ENCODE measurements at regions not wholly inside any gene's neighbourhood (a gene's known extent, or its start where the extent isn't known, plus 50 kb on each side); places are given as distances from the start of the nearest gene placed in this dataset.

DNA sequence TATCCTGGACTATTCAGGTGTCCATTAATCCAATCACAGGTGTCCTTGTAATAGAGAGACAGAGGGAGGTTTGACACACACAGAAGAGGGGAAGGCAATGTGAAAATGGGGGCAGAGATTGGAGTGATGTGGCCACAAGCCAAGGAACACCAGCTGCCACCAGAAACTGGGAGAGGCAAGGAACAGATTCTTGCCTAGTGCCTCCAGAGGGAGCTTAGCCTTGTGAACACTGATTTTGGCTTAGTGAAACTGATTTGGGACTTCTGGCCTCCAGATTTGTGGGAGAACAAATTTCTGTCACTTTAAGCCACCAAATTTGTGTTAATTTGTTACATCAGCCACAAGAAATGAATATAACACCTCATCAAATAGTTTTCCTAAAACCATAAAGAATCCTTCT lies 416.2 kb downstream of the ENC1 start:
- H3K4me3 Mint-ChIP-seq = no peak overlapping the region
- H3K9me3 Mint-ChIP-seq = no peaks in the 10 kb centered on the region
- ATAC-seq (replicated peaks; ENCODE audit: extremely low read depth, poor library complexity, severe bottlenecking) (no peak), DNase-seq (ENCODE audit: low spot score in 2 of 2) (no peak)
- H3K27me3 Mint-ChIP-seq = peaks cover 38% of the 10 kb centered on the region
- H3K36me3 Mint-ChIP-seq (ENCODE audit: insufficient read depth) = no peaks in the 10 kb centered on the region
- H3K27ac Mint-ChIP-seq (ENCODE audit: low read depth) = no peak overlapping the region
- no peaks in the 10 kb centered on the region for H3K4me1 Mint-ChIP-seq

DNA sequence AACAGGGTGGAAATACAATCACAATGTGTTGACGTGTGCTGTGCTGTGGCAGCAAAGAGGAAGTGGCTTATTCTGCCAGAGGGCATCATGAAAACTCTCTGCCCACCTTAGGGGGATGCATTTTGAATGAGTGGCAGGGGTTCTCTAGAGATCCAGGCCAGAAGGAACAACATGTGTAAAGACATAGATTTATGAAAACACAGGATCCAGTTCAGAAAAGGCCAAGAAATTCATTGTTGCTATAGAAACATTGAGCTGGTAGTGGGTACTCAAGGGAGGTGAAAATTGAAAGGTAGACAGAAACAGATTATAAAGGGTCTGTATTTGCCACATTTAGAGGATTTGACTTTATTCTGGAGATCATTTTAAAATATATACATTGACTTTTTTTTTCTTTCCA lies 417.7 kb downstream of the ENC1 start:
- DNase-seq (ENCODE audit: low spot score in 2 of 2) (no peak), ATAC-seq (replicated peaks; ENCODE audit: extremely low read depth, poor library complexity, severe bottlenecking) (no peak)
- no peaks in the 10 kb centered on the region for H3K9me3 Mint-ChIP-seq
- no peak overlapping the region for H3K27ac Mint-ChIP-seq (ENCODE audit: low read depth)
- no peaks in the 10 kb centered on the region for H3K36me3 Mint-ChIP-seq (ENCODE audit: insufficient read depth)
- H3K4me3 Mint-ChIP-seq = no peak overlapping the region
- no peaks in the 10 kb centered on the region for H3K4me1 Mint-ChIP-seq
- H3K27me3 Mint-ChIP-seq = peaks cover 37% of the 10 kb centered on the region

DNA sequence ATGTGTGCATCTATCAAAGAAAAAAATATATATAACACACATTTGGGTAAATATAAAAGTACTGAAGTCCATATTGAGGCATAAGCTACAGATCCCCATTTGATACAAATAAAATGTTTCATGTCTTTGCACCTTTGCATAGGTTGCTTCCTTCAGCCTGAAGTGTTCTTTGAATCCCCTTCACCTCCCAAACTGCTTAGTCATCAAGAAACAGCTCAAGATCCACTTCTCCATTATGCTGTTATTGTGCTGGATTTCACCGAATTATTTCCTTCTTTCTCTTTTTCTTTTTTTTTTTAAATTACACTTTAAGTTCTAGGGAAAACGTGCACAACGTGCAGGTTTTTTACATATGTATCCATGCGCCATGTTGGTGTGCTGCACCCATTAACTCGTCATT lies 419.1 kb downstream of the ENC1 start:
- Mint-ChIP-seq H3K4me1 (no peaks in the 10 kb centered on the region), H3K27me3 (peaks cover 38% of the 10 kb centered on the region), H3K27ac (ENCODE audit: low read depth) (no peak overlapping the region), H3K4me3 (no peak overlapping the region), H3K9me3 (no peaks in the 10 kb centered on the region), H3K36me3 (ENCODE audit: insufficient read depth) (no peaks in the 10 kb centered on the region)
- no peak for DNase-seq (ENCODE audit: low spot score in 2 of 2)
- no peak for ATAC-seq (replicated peaks; ENCODE audit: extremely low read depth, poor library complexity, severe bottlenecking)

DNA sequence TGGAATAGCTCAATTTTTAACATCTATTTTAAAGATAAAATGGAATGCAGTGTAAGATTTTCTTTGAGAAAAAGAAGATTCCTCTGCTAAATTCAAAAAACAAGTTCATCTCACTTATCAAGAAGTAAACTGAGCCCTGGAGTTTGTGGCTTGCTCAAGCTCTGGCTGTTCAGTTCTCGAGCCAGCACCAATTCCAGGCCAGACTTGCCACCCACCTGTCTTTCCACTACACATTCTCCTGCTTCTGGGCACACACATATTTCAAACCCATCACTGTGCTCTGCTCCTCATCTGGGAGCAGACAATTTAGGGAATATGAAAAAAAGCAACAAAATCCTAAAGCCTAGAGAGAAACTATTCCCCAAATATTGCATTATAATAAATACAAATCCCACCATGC lies 424.5 kb downstream of the ENC1 start:
- ATAC-seq (replicated peaks; ENCODE audit: extremely low read depth, poor library complexity, severe bottlenecking) = no peak
- no peak overlapping the region for H3K27ac Mint-ChIP-seq (ENCODE audit: low read depth)
- no peaks in the 10 kb centered on the region for H3K4me1 Mint-ChIP-seq
- no peaks in the 10 kb centered on the region for H3K36me3 Mint-ChIP-seq (ENCODE audit: insufficient read depth)
- H3K4me3 Mint-ChIP-seq = no peak overlapping the region
- no peaks in the 10 kb centered on the region for H3K9me3 Mint-ChIP-seq
- DNase-seq (ENCODE audit: low spot score in 2 of 2) = no peak
- H3K27me3 Mint-ChIP-seq = peaks cover 42% of the 10 kb centered on the region

DNA sequence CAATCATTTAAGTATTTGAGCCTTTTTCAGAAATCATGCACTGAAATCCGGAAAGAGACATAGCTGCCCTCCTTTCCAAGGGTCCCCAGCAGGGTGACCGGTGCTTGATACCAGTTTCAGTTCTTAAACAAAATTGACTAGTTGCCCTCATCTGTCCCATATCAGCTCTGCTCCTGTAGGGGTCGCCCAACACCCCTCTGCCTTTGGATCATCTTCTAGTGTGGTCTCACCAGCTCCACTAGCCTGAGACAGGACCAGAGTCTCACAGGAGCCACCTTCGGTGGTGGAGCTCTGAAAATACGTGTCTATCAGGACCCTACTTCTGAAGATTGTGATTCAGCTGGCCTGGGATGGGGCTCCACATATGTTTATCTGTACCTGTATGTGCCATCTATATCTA lies 428.2 kb downstream of the ENC1 start:
- no peaks in the 10 kb centered on the region for H3K4me1 Mint-ChIP-seq
- no peak overlapping the region for H3K27ac Mint-ChIP-seq (ENCODE audit: low read depth)
- peaks cover 24% of the 10 kb centered on the region for H3K27me3 Mint-ChIP-seq
- no peaks in the 10 kb centered on the region for H3K9me3 Mint-ChIP-seq
- H3K4me3 Mint-ChIP-seq = no peak overlapping the region
- no peaks in the 10 kb centered on the region for H3K36me3 Mint-ChIP-seq (ENCODE audit: insufficient read depth)
- DNase-seq (ENCODE audit: low spot score in 2 of 2) (no peak), ATAC-seq (replicated peaks; ENCODE audit: extremely low read depth, poor library complexity, severe bottlenecking) (no peak)

DNA sequence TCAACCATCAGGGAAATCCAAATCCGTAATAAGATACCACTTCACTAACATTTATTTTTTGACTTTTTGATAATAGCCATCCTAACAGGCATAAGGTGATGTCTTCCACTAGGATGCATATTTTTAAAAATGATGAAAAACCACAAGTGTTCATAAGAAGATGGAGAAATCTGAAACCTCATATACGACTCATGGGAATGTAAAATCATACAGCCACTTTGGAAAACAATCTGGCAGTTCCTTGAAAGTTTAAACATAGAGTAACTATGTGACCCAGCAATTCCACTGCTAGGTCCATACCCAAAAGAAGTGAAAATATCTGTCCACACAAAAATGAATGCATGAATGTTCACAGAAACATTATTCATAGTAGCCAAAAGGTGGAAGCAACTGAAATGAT lies 431.0 kb downstream of the ENC1 start:
- Mint-ChIP-seq H3K4me3 (no peak overlapping the region), H3K36me3 (ENCODE audit: insufficient read depth) (no peaks in the 10 kb centered on the region), H3K27ac (ENCODE audit: low read depth) (no peak overlapping the region), H3K4me1 (no peaks in the 10 kb centered on the region), H3K27me3 (peaks cover 24% of the 10 kb centered on the region), H3K9me3 (no peaks in the 10 kb centered on the region)
- ATAC-seq (replicated peaks; ENCODE audit: extremely low read depth, poor library complexity, severe bottlenecking) = no peak
- DNase-seq (ENCODE audit: low spot score in 2 of 2) = no peak

DNA sequence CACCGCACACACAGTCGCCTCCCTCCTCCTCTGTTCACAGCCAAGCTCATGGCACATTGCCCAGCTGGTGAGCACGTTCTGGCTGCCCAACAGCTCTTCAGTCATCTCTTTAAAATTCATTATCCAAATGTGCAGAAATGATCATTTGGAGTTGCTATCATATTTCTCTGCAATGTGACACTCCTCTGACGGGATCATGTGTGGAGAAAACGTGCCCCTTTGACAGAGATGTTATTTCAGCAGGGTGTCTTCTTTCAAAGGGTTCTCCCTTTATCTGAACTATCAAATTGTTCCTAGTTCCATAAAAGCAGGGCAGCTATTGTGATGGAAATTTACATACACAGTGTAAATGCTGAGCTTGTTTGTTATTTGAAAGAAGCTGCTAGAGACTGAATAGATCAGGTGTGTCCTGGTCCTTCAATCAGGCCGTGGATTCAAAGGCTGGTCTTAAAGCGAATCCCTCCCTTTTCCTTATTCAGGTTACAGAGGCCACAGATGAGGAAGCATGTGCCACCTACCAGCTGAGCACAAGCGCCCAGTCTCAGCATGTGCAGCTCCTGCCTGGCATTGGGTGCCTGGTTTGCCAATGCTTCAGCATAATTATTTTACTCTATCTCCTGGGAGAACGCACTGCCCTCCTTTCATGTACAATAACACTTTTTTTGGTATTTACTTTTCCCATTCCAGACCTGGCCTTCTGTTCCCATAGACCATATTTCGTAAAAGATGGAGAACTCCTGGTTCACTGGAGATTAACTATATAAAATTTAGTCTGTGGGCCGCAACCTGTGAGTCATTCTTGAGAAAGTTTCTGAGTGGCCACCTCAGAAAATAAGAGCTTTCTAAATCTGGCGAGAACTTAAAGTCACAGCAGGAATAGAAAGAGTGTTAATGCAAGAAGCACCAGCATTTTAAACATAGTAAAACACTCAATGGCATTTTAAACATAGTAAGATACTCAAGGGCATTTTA lies 433.7 kb downstream of the ENC1 start:
- Mint-ChIP-seq H3K9me3 (no peaks in the 10 kb centered on the region), H3K4me3 (no peak overlapping the region), H3K27ac (ENCODE audit: low read depth) (no peak overlapping the region), H3K27me3 (peaks cover 32% of the 10 kb centered on the region), H3K4me1 (no peaks in the 10 kb centered on the region), H3K36me3 (ENCODE audit: insufficient read depth) (no peaks in the 10 kb centered on the region)
- DNase-seq (ENCODE audit: low spot score in 2 of 2) (no peak), ATAC-seq (replicated peaks; ENCODE audit: extremely low read depth, poor library complexity, severe bottlenecking) (no peak)

DNA sequence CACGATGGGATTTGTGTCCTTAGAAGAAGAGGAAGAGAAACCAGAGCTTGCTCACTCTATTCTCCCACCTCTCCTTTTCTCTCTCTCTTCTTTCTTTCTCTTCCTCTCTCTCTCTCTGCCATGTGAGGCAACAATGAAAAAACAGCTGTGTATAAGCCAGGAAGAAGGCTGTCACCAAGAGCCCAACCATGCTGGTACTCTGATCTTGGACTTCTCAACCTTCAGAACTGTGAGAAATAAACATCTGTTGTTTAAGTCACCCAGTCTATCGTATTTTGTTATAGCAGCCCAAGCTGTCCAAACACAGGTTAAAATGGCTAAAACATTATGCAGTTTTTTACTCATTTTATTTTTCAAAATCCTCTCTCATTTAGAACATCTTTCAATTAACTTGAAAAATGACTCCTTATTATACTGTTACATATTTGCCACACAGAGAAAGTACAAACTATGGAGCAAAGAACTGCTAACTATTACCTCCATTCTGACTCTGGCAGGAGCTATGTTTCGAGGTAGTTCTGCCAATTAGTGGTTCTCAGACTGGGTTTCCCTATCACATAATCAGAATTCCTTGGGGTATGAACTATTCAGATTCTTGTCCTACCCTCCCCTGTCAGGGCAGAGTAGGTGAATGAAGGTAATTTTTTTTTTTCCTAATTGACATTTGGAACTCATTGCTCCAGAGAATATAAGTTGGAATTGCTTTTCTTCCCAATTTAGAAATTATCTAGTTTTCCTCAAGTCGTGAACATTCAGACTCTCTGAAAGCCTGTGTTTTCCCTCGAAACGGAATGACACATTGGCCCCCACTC lies 434.6 kb downstream of the ENC1 start:
- no peaks in the 10 kb centered on the region for H3K4me1 Mint-ChIP-seq
- H3K27me3 Mint-ChIP-seq = peaks cover 24% of the 10 kb centered on the region
- ATAC-seq (replicated peaks; ENCODE audit: extremely low read depth, poor library complexity, severe bottlenecking) (no peak), DNase-seq (ENCODE audit: low spot score in 2 of 2) (no peak)
- H3K9me3 Mint-ChIP-seq = no peaks in the 10 kb centered on the region
- H3K4me3 Mint-ChIP-seq = no peak overlapping the region
- H3K27ac Mint-ChIP-seq (ENCODE audit: low read depth) = no peak overlapping the region
- no peaks in the 10 kb centered on the region for H3K36me3 Mint-ChIP-seq (ENCODE audit: insufficient read depth)

DNA sequence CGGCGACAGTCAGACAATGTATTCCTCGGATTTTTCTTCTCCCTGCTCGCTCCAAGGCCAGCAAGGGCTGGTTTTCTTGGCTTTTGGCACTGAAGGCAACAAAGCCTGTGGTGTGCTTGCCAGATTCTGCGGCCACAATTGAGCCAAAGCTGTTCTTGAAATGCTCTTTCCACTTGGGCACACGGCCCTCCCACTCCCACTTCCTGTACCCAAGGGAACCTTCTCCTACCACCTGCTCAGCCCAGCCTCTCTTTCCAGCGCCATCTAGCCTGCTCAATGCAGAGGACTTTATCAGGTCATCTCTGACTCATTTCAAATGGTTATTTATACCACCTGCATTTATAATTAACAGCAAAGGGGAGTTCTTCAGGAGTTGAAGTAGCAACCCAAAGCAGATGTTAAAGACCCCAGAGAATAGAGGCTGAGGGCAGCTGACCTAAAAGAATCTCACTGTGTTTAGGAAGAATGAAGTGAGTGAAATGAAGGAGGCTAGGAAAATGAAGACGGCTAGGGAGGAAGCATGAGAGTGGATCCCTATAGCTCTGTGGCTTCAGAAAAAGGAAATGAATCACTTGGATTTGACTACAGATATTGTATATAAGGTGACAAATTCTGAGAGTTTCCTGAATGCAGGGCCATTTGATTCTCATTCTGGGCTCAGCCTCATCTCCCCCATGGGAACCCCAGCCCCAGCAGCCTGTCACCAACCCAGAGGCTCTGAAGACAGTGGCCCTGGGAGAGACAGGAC lies 439.0 kb downstream of the ENC1 start:
- no peak overlapping the region for H3K27ac Mint-ChIP-seq (ENCODE audit: low read depth)
- H3K27me3 Mint-ChIP-seq = peaks cover 19% of the 10 kb centered on the region
- H3K36me3 Mint-ChIP-seq (ENCODE audit: insufficient read depth) = no peaks in the 10 kb centered on the region
- H3K9me3 Mint-ChIP-seq = no peaks in the 10 kb centered on the region
- H3K4me1 Mint-ChIP-seq = no peaks in the 10 kb centered on the region
- H3K4me3 Mint-ChIP-seq = no peak overlapping the region
- ATAC-seq (replicated peaks; ENCODE audit: extremely low read depth, poor library complexity, severe bottlenecking) (no peak), DNase-seq (ENCODE audit: low spot score in 2 of 2) (no peak)

DNA sequence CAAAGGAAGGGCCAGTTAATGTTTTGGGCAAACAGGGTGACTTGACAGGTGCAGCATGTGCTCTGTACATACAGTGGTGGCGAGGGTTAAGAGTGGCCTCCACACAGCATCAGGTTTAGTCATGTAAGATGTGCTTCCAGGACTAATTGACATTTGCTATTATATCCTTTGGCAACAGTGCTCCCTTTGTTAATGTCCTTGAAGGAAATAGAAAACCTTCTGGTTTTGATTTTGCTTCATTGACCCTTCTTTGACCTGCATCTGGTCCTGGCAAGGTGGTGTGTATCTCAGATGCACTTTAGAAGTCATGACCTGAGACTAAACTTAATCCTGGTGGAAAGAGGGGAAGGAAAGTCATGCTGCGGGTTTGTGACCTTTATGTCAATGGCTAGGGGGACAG lies 440.0 kb downstream of the ENC1 start:
- H3K27me3 Mint-ChIP-seq = peaks cover 17% of the 10 kb centered on the region
- H3K4me1 Mint-ChIP-seq = no peaks in the 10 kb centered on the region
- H3K9me3 Mint-ChIP-seq = no peaks in the 10 kb centered on the region
- H3K27ac Mint-ChIP-seq (ENCODE audit: low read depth) = no peak overlapping the region
- H3K4me3 Mint-ChIP-seq = no peak overlapping the region
- no peaks in the 10 kb centered on the region for H3K36me3 Mint-ChIP-seq (ENCODE audit: insufficient read depth)
- DNase-seq (ENCODE audit: low spot score in 2 of 2) = no peak
- no peak for ATAC-seq (replicated peaks; ENCODE audit: extremely low read depth, poor library complexity, severe bottlenecking)

DNA sequence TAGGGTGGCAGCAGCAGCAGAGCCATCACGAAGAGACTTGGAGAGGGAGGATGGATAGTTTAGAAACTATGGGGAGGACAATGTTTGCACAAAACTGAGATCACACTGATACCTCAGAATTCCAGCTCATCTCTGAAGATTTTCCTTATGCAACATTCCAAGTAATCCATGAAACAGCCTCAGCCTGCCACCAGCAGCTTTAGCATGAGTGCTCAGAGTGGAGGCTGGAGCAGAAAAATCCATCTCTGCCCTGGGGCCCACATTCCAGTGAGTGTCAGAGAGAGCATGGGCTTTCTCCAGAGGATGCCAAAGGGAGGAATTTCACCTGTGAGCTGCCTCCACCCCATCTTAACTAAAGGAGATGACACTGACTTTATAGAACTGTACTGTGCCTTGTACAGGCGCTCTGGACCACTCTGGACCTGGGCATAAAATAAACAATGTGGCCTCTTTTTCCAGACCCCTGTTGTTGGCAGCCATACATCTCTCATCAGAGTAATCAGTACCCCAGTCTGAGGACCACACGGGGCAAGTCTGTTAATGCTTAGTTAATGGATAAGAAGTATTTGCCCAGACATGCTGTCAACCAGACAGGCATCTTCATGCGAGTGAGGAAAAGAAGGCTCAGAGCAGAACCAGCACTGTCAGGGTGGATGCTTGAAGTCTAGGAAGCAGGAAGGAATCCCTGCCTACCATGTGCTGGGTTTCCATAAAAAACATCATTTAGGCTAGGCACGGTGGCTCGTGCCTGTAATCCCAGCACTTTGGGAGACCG lies 440.9 kb downstream of the ENC1 start:
- no peak for ATAC-seq (replicated peaks; ENCODE audit: extremely low read depth, poor library complexity, severe bottlenecking)
- Mint-ChIP-seq H3K9me3 (no peaks in the 10 kb centered on the region), H3K27me3 (peaks cover 24% of the 10 kb centered on the region), H3K4me1 (no peaks in the 10 kb centered on the region), H3K27ac (ENCODE audit: low read depth) (no peak overlapping the region), H3K4me3 (no peak overlapping the region), H3K36me3 (ENCODE audit: insufficient read depth) (no peaks in the 10 kb centered on the region)
- DNase-seq (ENCODE audit: low spot score in 2 of 2) = no peak

DNA sequence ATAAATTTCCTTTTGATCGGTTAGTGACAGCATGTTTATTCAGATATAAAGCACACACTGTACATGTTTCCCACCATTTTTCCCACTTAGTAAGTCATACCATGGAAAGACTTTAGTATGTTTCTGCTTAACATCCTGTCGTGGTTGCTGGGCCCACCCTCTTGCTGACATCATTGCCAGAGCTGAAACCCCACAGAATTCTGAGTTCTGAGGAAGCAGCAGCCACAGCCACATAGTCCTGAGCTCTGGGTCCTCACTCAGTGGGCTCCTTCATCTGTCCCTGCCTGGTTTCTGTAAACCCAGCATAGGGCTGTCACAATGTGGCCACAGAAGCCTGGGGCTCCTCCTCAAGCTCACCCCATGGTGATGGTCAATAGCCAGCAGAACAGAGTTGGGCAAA lies 441.5 kb downstream of the ENC1 start:
- no peak for ATAC-seq (replicated peaks; ENCODE audit: extremely low read depth, poor library complexity, severe bottlenecking)
- H3K4me3 Mint-ChIP-seq = no peak overlapping the region

More for the DNA sequence above, 441.5 kb downstream of the ENC1 start:
- H3K36me3 Mint-ChIP-seq (ENCODE audit: insufficient read depth) = no peaks in the 10 kb centered on the region
- H3K27ac Mint-ChIP-seq (ENCODE audit: low read depth) = no peak overlapping the region
- no peaks in the 10 kb centered on the region for H3K4me1 Mint-ChIP-seq
- no peaks in the 10 kb centered on the region for H3K9me3 Mint-ChIP-seq
- H3K27me3 Mint-ChIP-seq = peaks cover 25% of the 10 kb centered on the region
- no peak for DNase-seq (ENCODE audit: low spot score in 2 of 2)
